Upper lobe of left lung (tissue), 4 donors: ENCODE measurements at regions not wholly inside any gene's neighbourhood (a gene's known extent, or its start where the extent isn't known, plus 50 kb on each side); places are given as distances from the start of the nearest gene placed in this dataset.

Experiments used
- POLR2A ChIP-seq, 4 donors: fragments of 450-650 bp; IDR thresholded peaks; one replicate each; pipeline ENCODE4 v1.5.1; 2016 to 2017; ENCODE audit warnings: antibody characterized with exemption in 4 of 4, mild to moderate bottlenecking in 2 of 4
- POLR2AphosphoS5 ChIP-seq, 2 donors: sonication (generic); formaldehyde crosslinking; IDR thresholded peaks; one replicate each; pipeline ENCODE4 v1.5.1; 2017; ENCODE audit warnings: antibody characterized with exemption in 2 of 2
- TF ChIP-seq, protein P1 (sequence below), 6 experiments: fragments of 450-650 bp in 4 of 6; fragments of 200-600 bp in 2 of 6; sonication (generic) in 2 of 6; IDR thresholded peaks; one replicate each; pipeline ENCODE4 v1.5.1; 2016 to 2019; ENCODE audit warnings: antibody characterized with exemption in 6 of 6

DNA sequence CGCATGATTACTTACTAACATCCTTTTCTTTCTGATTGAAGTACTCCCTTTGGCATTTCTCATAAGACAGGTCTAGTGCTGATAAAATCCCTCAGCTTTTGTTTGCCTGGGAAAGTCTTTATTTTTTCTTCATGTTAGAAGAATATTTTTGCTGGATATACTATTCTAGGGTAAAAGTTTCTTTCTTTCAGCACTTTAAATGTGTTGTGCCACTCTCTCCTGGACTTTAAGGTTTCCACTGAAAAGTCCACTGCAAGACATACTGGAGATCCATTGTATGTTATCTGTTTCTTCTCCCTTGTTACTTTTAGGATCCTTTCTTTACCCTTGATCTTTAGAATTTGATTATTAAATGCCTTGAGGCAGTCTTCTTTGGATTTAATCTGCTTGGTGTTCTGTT, 796.7 kb downstream of the UQCRFS1 start:
- TF ChIP-seq, protein P1, sequence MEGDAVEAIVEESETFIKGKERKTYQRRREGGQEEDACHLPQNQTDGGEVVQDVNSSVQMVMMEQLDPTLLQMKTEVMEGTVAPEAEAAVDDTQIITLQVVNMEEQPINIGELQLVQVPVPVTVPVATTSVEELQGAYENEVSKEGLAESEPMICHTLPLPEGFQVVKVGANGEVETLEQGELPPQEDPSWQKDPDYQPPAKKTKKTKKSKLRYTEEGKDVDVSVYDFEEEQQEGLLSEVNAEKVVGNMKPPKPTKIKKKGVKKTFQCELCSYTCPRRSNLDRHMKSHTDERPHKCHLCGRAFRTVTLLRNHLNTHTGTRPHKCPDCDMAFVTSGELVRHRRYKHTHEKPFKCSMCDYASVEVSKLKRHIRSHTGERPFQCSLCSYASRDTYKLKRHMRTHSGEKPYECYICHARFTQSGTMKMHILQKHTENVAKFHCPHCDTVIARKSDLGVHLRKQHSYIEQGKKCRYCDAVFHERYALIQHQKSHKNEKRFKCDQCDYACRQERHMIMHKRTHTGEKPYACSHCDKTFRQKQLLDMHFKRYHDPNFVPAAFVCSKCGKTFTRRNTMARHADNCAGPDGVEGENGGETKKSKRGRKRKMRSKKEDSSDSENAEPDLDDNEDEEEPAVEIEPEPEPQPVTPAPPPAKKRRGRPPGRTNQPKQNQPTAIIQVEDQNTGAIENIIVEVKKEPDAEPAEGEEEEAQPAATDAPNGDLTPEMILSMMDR (IDR thresholded peaks at IDR 0.05): no peak
- no peak for TF ChIP-seq POLR2AphosphoS5 (IDR thresholded peaks at IDR 0.05)
- no peak for TF ChIP-seq POLR2A (IDR thresholded peaks at IDR 0.05)
